A673 (cell line): ENCODE measurements at regions not wholly inside any gene's neighbourhood (a gene's known extent, or its start where the extent isn't known, plus 50 kb on each side); places are given as distances from the start of the nearest gene placed in this dataset.

Experiments
- EZH2 ChIP-seq: fragments of 200-600 bp; sonication (generic); IDR thresholded peaks from 2 replicates; pipeline ENCODE4 v1.6.1; 2017; ENCODE audit warnings: borderline replicate concordance, low read depth, mild to moderate bottlenecking, mixed read lengths, antibody characterized with exemption, low read length; ENCODE audit not compliant: poor library complexity, severe bottlenecking
- TF ChIP-seq, protein P1 (sequence below): fragments of 300-800, 200-600 bp; sonication (generic); conservative IDR thresholded peaks from 2 replicates; pipeline ENCODE4 v1.5.1; 2017; ENCODE audit warnings: low read depth, mild to moderate bottlenecking, antibody characterized with exemption, low read length, moderate library complexity, mixed read lengths

DNA sequence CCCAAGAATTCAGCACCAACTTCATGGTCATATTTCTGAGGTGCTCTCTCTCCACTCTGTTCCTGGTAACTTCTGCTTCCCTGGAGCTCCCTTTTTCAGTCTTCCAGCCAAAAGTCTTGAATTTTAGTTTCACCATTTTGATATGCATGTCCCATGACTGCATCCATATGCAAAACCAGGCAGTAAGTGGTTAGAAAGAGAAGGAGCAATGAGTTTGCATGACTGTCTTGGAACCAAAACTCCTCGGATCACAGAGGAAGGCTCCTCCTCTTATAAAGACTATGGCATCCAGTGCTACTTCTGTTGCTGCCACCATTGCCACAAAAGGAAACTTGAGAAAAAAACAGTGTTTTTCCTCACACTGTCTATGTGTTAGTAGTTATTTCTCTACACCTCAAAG, 269.1 kb upstream of the GLI3 start:
- TF ChIP-seq, protein P1, sequence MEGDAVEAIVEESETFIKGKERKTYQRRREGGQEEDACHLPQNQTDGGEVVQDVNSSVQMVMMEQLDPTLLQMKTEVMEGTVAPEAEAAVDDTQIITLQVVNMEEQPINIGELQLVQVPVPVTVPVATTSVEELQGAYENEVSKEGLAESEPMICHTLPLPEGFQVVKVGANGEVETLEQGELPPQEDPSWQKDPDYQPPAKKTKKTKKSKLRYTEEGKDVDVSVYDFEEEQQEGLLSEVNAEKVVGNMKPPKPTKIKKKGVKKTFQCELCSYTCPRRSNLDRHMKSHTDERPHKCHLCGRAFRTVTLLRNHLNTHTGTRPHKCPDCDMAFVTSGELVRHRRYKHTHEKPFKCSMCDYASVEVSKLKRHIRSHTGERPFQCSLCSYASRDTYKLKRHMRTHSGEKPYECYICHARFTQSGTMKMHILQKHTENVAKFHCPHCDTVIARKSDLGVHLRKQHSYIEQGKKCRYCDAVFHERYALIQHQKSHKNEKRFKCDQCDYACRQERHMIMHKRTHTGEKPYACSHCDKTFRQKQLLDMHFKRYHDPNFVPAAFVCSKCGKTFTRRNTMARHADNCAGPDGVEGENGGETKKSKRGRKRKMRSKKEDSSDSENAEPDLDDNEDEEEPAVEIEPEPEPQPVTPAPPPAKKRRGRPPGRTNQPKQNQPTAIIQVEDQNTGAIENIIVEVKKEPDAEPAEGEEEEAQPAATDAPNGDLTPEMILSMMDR = no peak
- TF ChIP-seq EZH2 = no peak
